A549 (cell line): ENCODE measurements at regions not wholly inside any gene's neighbourhood (a gene's known extent, or its start where the extent isn't known, plus 50 kb on each side); places are given as distances from the start of the nearest gene placed in this dataset.

ENCODE experiments used
- CTCF ChIP-seq: fragments of >200 bp; sonication (Bioruptor Twin); formaldehyde crosslinking; IDR thresholded peaks from 3 replicates; pipeline ENCODE4 v1.5.1; 2016
- EHF ChIP-seq: fragments of 250-450 bp; sonication (Bioruptor Pico); IDR thresholded peaks from 2 replicates; pipeline ENCODE4 v1.5.0; 2020; ENCODE audit warnings: mild to moderate bottlenecking
- EP300 ChIP-seq, 2 experiments: fragments of >200 bp; sonication (Bioruptor Twin); formaldehyde crosslinking; IDR thresholded peaks; 2 replicates in 1 of 2; 3 replicates in 1 of 2; pipeline ENCODE4 v1.6.1; 2016 to 2017
- KDM1A ChIP-seq: fragments of 200-600 bp; sonication (generic); IDR thresholded peaks from 2 replicates; pipeline ENCODE4 v1.6.1; 2016; ENCODE audit warnings: low read depth, mild to moderate bottlenecking
- KDM5A ChIP-seq: fragments of 200-600 bp; sonication (generic); IDR thresholded peaks from 2 replicates; pipeline ENCODE4 v1.6.1; 2016; ENCODE audit warnings: antibody characterized with exemption, mild to moderate bottlenecking
- MAX ChIP-seq: IDR thresholded peaks from 2 replicates; pipeline ENCODE4 v1.6.1; 2012
- MYC ChIP-seq: IDR thresholded peaks from 2 replicates; pipeline ENCODE4 v1.6.1; 2012; ENCODE audit warnings: mild to moderate bottlenecking, inconsistent platforms, low read length, improper control_type of control experiment, borderline replicate concordance
- PBX3 ChIP-seq: IDR thresholded peaks from 2 replicates; pipeline ENCODE4 v1.6.1; 2012
- PHF8 ChIP-seq: fragments of 200-600 bp; sonication (generic); IDR thresholded peaks from 2 replicates; pipeline ENCODE4 v1.6.1; 2016; ENCODE audit warnings: low read depth, mild to moderate bottlenecking, antibody characterized with exemption, moderate library complexity, borderline replicate concordance
- POLR2A ChIP-seq: IDR thresholded peaks from 2 replicates; pipeline ENCODE4 v1.6.1; 2012; ENCODE audit warnings: mild to moderate bottlenecking, low read length
- RAD21 ChIP-seq, 2 experiments: fragments of >200 bp in 1 of 2; sonication (Bioruptor Twin) in 1 of 2; formaldehyde crosslinking in 1 of 2; IDR thresholded peaks in 1 of 2; conservative IDR thresholded peaks in 1 of 2; 2 replicates in 1 of 2; 3 replicates in 1 of 2; pipeline ENCODE4 v1.6.1; 2012 to 2018; ENCODE audit warnings: inconsistent platforms in 1 of 2
- REST ChIP-seq: fragments of 200-600 bp; sonication (generic); IDR thresholded peaks from 2 replicates; pipeline ENCODE4 v1.6.1; 2016; ENCODE audit warnings: antibody characterized with exemption, mild to moderate bottlenecking, moderate library complexity
- RFX5 ChIP-seq: fragments of 450-650 bp; IDR thresholded peaks from 2 replicates; pipeline ENCODE4 v1.7.1; 2014; ENCODE audit warnings: antibody characterized with exemption, mild to moderate bottlenecking, moderate library complexity
- SREBF2 ChIP-seq: fragments of 450-650 bp; IDR thresholded peaks from 2 replicates; pipeline ENCODE4 v1.6.1; 2014; ENCODE audit warnings: mild to moderate bottlenecking, moderate library complexity

- TF ChIP-seq CTCF = no peak
- no peak for TF ChIP-seq MAX
- no peak for TF ChIP-seq PHF8
- TF ChIP-seq EP300 (IDR thresholded peaks at IDR 0.05) = no peak
- TF ChIP-seq REST = no peak
- no peak for TF ChIP-seq RFX5
- no peak for TF ChIP-seq RAD21 (conservative IDR thresholded peaks at IDR 0.05 in 1 of 2, IDR thresholded peaks at IDR 0.05 in 1 of 2)
- TF ChIP-seq KDM5A = no peak
- TF ChIP-seq SREBF2 = no peak
- no peak for TF ChIP-seq MYC
- TF ChIP-seq KDM1A = no peak
- TF ChIP-seq POLR2A = no peak
- TF ChIP-seq PBX3 = no peak
- no peak for TF ChIP-seq EHF (CRISPR knock-in tag)
Observed at GRCh38 chr12:58656254-58657009, 263.9 kb downstream of the LRIG3 start.
